ENCODE measurements at regions not wholly inside any gene's neighbourhood (a gene's known extent, or its start where the extent isn't known, plus 50 kb on each side); places are given as distances from the start of the nearest gene placed in this dataset.

- TF ChIP-seq, protein P1, sequence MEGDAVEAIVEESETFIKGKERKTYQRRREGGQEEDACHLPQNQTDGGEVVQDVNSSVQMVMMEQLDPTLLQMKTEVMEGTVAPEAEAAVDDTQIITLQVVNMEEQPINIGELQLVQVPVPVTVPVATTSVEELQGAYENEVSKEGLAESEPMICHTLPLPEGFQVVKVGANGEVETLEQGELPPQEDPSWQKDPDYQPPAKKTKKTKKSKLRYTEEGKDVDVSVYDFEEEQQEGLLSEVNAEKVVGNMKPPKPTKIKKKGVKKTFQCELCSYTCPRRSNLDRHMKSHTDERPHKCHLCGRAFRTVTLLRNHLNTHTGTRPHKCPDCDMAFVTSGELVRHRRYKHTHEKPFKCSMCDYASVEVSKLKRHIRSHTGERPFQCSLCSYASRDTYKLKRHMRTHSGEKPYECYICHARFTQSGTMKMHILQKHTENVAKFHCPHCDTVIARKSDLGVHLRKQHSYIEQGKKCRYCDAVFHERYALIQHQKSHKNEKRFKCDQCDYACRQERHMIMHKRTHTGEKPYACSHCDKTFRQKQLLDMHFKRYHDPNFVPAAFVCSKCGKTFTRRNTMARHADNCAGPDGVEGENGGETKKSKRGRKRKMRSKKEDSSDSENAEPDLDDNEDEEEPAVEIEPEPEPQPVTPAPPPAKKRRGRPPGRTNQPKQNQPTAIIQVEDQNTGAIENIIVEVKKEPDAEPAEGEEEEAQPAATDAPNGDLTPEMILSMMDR (conservative IDR thresholded peaks at IDR 0.05): no peak
- Mint-ChIP-seq H3K4me1 (ENCODE audit: unreplicated experiment) (no peaks in the 10 kb centered on the region), H3K9me3 (no peaks in the 10 kb centered on the region), H3K27ac (no peak overlapping the region), H3K36me3 (no peaks in the 10 kb centered on the region), H3K27me3 (no peaks in the 10 kb centered on the region), H3K4me3 (no peak overlapping the region)
- DNase-seq (ENCODE audit: extremely low spot score, unreplicated experiment): no peak
Measured at GRCh38 chr12:67854351-67854750, 134.9 kb upstream of the IFNG-AS1 start.

DNA sequence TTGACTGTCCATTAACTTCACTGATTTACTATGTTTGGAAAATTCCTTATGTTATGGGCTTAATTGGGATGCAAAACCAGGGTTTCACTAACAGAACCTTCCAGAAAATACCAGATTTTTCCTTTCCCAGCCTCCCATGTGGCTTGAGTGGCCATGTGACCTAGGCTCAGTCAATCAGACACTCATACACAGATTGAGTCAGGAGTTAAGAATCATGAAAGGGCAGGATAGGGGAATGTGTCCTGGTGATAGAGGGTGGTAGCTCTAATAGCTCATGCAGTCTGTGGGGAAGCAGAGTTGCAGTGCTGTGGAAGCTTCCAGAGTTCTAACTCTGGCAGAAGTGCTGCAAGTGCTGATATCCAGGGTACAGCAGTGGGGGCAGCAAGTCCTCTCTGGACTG lies 134.1 kb upstream of the IFNG-AS1 start:
- no peaks in the 10 kb centered on the region for H3K36me3 Mint-ChIP-seq
- no peaks in the 10 kb centered on the region for H3K9me3 Mint-ChIP-seq
- no peak for DNase-seq (ENCODE audit: extremely low spot score, unreplicated experiment)
- no peaks in the 10 kb centered on the region for H3K4me1 Mint-ChIP-seq (ENCODE audit: unreplicated experiment)
- H3K27me3 Mint-ChIP-seq: no peaks in the 10 kb centered on the region
- TF ChIP-seq, protein P1 (conservative IDR thresholded peaks at IDR 0.05): no peak
- H3K4me3 Mint-ChIP-seq: no peak overlapping the region
- no peak overlapping the region for H3K27ac Mint-ChIP-seq

GRCh38 chr12:67871231-67871630 lies 118.0 kb upstream of the IFNG-AS1 start:
- Mint-ChIP-seq H3K4me3 (no peak overlapping the region), H3K27ac (no peak overlapping the region), H3K4me1 (ENCODE audit: unreplicated experiment) (peaks cover 4% of the 10 kb centered on the region), H3K9me3 (peaks cover 11% of the 10 kb centered on the region), H3K36me3 (peaks cover 5% of the 10 kb centered on the region), H3K27me3 (no peaks in the 10 kb centered on the region)
- TF ChIP-seq, protein P1 (conservative IDR thresholded peaks at IDR 0.05): no peak
- DNase-seq (ENCODE audit: extremely low spot score, unreplicated experiment): no peak

DNA sequence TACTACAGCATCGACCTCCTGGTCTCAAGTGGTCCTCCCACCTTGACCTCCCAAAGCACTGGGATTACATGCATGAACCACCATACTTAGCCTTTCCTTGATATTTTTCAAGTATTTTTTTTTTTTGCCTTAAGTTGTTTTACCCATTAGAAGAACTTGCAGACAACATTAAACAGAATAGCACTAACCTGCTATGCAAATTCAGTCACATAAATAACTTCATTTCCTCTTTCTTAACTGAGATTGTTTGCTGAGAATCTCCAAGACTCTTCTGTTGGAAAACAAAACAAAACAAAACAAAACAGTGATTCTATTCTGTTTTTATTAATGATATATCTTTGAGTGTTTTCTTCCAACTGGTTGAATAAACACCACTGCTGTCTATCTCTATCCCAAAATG lies 115.9 kb upstream of the IFNG-AS1 start:
- Mint-ChIP-seq H3K27ac (no peak overlapping the region), H3K4me3 (no peak overlapping the region), H3K4me1 (ENCODE audit: unreplicated experiment) (peaks cover 4% of the 10 kb centered on the region), H3K9me3 (peaks cover 14% of the 10 kb centered on the region), H3K36me3 (peaks cover 6% of the 10 kb centered on the region), H3K27me3 (no peaks in the 10 kb centered on the region)
- TF ChIP-seq, protein P1 (conservative IDR thresholded peaks at IDR 0.05): no peak
- no peak for DNase-seq (ENCODE audit: extremely low spot score, unreplicated experiment)

GRCh38 chr12:67876305-67876915 lies 112.8 kb upstream of the IFNG-AS1 start:
- peaks cover 6% of the 10 kb centered on the region for H3K27me3 Mint-ChIP-seq
- DNase-seq (ENCODE audit: extremely low spot score, unreplicated experiment): no peak
- TF ChIP-seq, protein P1 (conservative IDR thresholded peaks at IDR 0.05): no peak
- H3K27ac Mint-ChIP-seq: no peak overlapping the region
- no peak overlapping the region for H3K4me3 Mint-ChIP-seq
- H3K4me1 Mint-ChIP-seq (ENCODE audit: unreplicated experiment): peaks cover 4% of the 10 kb centered on the region
- peaks cover 3% of the 10 kb centered on the region for H3K36me3 Mint-ChIP-seq
- peaks cover 10% of the 10 kb centered on the region for H3K9me3 Mint-ChIP-seq

DNA sequence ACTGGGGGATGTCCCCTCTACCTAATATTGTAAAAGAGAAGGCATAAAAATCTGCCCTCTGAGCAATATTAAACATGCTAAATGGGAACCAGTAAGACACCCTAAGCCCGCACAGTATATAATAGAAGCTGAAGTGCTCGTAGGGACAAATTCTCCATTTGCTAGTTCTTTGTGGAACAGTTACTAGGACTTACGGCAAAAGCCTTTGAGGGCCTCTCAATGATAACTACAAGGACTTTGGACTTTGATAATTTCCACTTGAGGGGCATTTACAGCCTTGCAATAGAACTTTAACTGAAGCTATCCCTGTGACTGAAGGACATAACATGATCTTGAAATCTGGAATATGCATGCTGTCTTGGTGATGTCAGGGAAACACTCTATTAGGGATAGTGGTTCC lies 111.5 kb upstream of the IFNG-AS1 start:
- Mint-ChIP-seq H3K36me3 (peaks cover 3% of the 10 kb centered on the region), H3K4me3 (no peak overlapping the region)
- DNase-seq (ENCODE audit: extremely low spot score, unreplicated experiment): no peak

More for the DNA sequence above, 111.5 kb upstream of the IFNG-AS1 start:
- Mint-ChIP-seq H3K27ac (no peak overlapping the region), H3K9me3 (peaks cover 10% of the 10 kb centered on the region), H3K4me1 (ENCODE audit: unreplicated experiment) (peaks cover 4% of the 10 kb centered on the region), H3K27me3 (peaks cover 6% of the 10 kb centered on the region)
- TF ChIP-seq, protein P1 (conservative IDR thresholded peaks at IDR 0.05): no peak
